SK-N-SH treated with all-trans-retinoic acid at 6 μM for 48 hours (cell line): ENCODE measurements at regions not wholly inside any gene's neighbourhood (a gene's known extent, or its start where the extent isn't known, plus 50 kb on each side); places are given as distances from the start of the nearest gene placed in this dataset.

Experiments
- ATAC-seq: fragments of 200-7000 bp; cut with Tn5 transposase; 3 replicates; pipeline ENCODE4 v1.9.1; 2020; ENCODE audit warnings: mild to moderate bottlenecking, moderate library complexity
- ARNTL ChIP-seq: fragments of 450-650 bp; formaldehyde crosslinking; IDR thresholded peaks from 2 replicates; pipeline ENCODE4 v1.5.0; 2020; ENCODE audit warnings: low read depth, mild to moderate bottlenecking, moderate library complexity, borderline replicate concordance
- BACH2 ChIP-seq: fragments of 250-450 bp; sonication (Bioruptor Pico); IDR thresholded peaks from 2 replicates; pipeline ENCODE4 v1.9.0; 2021; ENCODE audit warnings: mild to moderate bottlenecking, borderline replicate concordance
- CREB5 ChIP-seq: fragments of 250-450 bp; sonication (Bioruptor Pico); IDR thresholded peaks from 2 replicates; pipeline ENCODE4 v1.5.1; 2020; ENCODE audit warnings: low read depth, mild to moderate bottlenecking, moderate library complexity
- ESRRG ChIP-seq: fragments of 250-450 bp; sonication (Bioruptor Pico); IDR thresholded peaks from 2 replicates; pipeline ENCODE4 v1.6.1; 2021; ENCODE audit warnings: mild to moderate bottlenecking
- GLIS3 ChIP-seq: fragments of 250-450 bp; sonication (Bioruptor Pico); IDR thresholded peaks from 2 replicates; pipeline ENCODE4 v1.5.0; 2020; ENCODE audit warnings: mild to moderate bottlenecking, moderate library complexity
- ISL1 ChIP-seq: fragments of 250-450 bp; sonication (Bioruptor Pico); IDR thresholded peaks from 2 replicates; pipeline ENCODE4 v2.1.2; 2022; ENCODE audit warnings: mild to moderate bottlenecking, moderate library complexity
- OSR1 ChIP-seq: fragments of 250-450 bp; sonication (Bioruptor Pico); IDR thresholded peaks from 2 replicates; pipeline ENCODE4 v1.8.0; 2022; ENCODE audit warnings: moderate library complexity, mild to moderate bottlenecking, inconsistent platforms
- PATZ1 ChIP-seq: fragments of 250-450 bp; sonication (Bioruptor Pico); IDR thresholded peaks from 2 replicates; pipeline ENCODE4 v1.8.0; 2020; ENCODE audit warnings: mild to moderate bottlenecking, moderate library complexity, borderline replicate concordance
- PPARA ChIP-seq: fragments of 250-450 bp; sonication (Bioruptor Pico); IDR thresholded peaks from 2 replicates; pipeline ENCODE4 v1.5.0; 2020; ENCODE audit warnings: mild to moderate bottlenecking, borderline replicate concordance
- RARB ChIP-seq: fragments of 250-450 bp; sonication (Bioruptor Pico); IDR thresholded peaks from 2 replicates; pipeline ENCODE4 v1.8.0; 2021; ENCODE audit warnings: mild to moderate bottlenecking, moderate library complexity
- SNAI2 ChIP-seq: fragments of 250-450 bp; sonication (Bioruptor Pico); IDR thresholded peaks from 2 replicates; pipeline ENCODE4 v1.5.0; 2020; ENCODE audit warnings: mild to moderate bottlenecking, moderate library complexity
- TCF4 ChIP-seq: fragments of 250-450 bp; sonication (Bioruptor Pico); IDR thresholded peaks from 2 replicates; pipeline ENCODE4 v1.8.0; 2021; ENCODE audit warnings: mild to moderate bottlenecking, moderate library complexity, borderline replicate concordance
- TOX ChIP-seq: fragments of 250-450 bp; sonication (Bioruptor Pico); IDR thresholded peaks from 2 replicates; pipeline ENCODE4 v1.8.0; 2021; ENCODE audit warnings: mild to moderate bottlenecking, moderate library complexity, borderline replicate concordance
- ZC3H10 ChIP-seq: fragments of 250-450 bp; sonication (Bioruptor Pico); IDR thresholded peaks from 2 replicates; pipeline ENCODE4 v1.5.1; 2021; ENCODE audit warnings: mild to moderate bottlenecking, moderate library complexity
- ZFP30 ChIP-seq: fragments of 450-650 bp; formaldehyde crosslinking; IDR thresholded peaks from 2 replicates; pipeline ENCODE4 v1.5.0; 2022; ENCODE audit warnings: mild to moderate bottlenecking, moderate library complexity
- ZNF565 ChIP-seq: fragments of 450-650 bp; formaldehyde crosslinking; conservative IDR thresholded peaks from 2 replicates; pipeline ENCODE4 v1.5.0; 2020; ENCODE audit warnings: low read depth, mild to moderate bottlenecking, moderate library complexity
- ZNF70 ChIP-seq: fragments of 450-650 bp; formaldehyde crosslinking; IDR thresholded peaks from 2 replicates; pipeline ENCODE4 v1.5.0; 2020; ENCODE audit warnings: mild to moderate bottlenecking, moderate library complexity
- ZNF8 ChIP-seq: fragments of 450-650 bp; formaldehyde crosslinking; IDR thresholded peaks from 2 replicates; pipeline ENCODE4 v1.5.0; 2020; ENCODE audit warnings: mild to moderate bottlenecking, moderate library complexity
- TF ChIP-seq, protein P1 (sequence below): fragments of 250-450 bp; sonication (Bioruptor Pico); IDR thresholded peaks from 2 replicates; pipeline ENCODE4 v1.5.0; 2020; ENCODE audit warnings: mild to moderate bottlenecking, moderate library complexity
- TF ChIP-seq, protein P2 (sequence below): fragments of 250-450 bp; sonication (Bioruptor Pico); IDR thresholded peaks from 2 replicates; pipeline ENCODE4 v1.8.0; 2021; ENCODE audit warnings: low read depth, mild to moderate bottlenecking, moderate library complexity, borderline replicate concordance

- ATAC-seq, result no peak
- no peak for TF ChIP-seq ZC3H10 (CRISPR knock-in tag)
- TF ChIP-seq ZFP30, result no peak
- no peak for TF ChIP-seq PATZ1 (CRISPR knock-in tag)
- no peak for TF ChIP-seq ZNF70 (CRISPR knock-in tag)
- TF ChIP-seq ESRRG (CRISPR knock-in tag), result no peak
- no peak for TF ChIP-seq PPARA
- no peak for TF ChIP-seq SNAI2 (CRISPR knock-in tag)
- TF ChIP-seq GLIS3 (CRISPR knock-in tag), result no peak
- TF ChIP-seq BACH2, result no peak
- TF ChIP-seq ARNTL (CRISPR knock-in tag), result no peak
- TF ChIP-seq, protein P1, sequence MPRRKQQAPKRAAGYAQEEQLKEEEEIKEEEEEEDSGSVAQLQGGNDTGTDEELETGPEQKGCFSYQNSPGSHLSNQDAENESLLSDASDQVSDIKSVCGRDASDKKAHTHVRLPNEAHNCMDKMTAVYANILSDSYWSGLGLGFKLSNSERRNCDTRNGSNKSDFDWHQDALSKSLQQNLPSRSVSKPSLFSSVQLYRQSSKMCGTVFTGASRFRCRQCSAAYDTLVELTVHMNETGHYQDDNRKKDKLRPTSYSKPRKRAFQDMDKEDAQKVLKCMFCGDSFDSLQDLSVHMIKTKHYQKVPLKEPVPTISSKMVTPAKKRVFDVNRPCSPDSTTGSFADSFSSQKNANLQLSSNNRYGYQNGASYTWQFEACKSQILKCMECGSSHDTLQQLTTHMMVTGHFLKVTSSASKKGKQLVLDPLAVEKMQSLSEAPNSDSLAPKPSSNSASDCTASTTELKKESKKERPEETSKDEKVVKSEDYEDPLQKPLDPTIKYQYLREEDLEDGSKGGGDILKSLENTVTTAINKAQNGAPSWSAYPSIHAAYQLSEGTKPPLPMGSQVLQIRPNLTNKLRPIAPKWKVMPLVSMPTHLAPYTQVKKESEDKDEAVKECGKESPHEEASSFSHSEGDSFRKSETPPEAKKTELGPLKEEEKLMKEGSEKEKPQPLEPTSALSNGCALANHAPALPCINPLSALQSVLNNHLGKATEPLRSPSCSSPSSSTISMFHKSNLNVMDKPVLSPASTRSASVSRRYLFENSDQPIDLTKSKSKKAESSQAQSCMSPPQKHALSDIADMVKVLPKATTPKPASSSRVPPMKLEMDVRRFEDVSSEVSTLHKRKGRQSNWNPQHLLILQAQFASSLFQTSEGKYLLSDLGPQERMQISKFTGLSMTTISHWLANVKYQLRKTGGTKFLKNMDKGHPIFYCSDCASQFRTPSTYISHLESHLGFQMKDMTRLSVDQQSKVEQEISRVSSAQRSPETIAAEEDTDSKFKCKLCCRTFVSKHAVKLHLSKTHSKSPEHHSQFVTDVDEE (CRISPR knock-in tag), result no peak
- no peak for TF ChIP-seq ZNF565 (CRISPR knock-in tag)
- TF ChIP-seq ZNF8, result no peak
- no peak for TF ChIP-seq TOX
- TF ChIP-seq RARB, result no peak
Measured at GRCh38 chr12:131210506-131211339, 257.0 kb downstream of the ADGRD1 start.

DNA sequence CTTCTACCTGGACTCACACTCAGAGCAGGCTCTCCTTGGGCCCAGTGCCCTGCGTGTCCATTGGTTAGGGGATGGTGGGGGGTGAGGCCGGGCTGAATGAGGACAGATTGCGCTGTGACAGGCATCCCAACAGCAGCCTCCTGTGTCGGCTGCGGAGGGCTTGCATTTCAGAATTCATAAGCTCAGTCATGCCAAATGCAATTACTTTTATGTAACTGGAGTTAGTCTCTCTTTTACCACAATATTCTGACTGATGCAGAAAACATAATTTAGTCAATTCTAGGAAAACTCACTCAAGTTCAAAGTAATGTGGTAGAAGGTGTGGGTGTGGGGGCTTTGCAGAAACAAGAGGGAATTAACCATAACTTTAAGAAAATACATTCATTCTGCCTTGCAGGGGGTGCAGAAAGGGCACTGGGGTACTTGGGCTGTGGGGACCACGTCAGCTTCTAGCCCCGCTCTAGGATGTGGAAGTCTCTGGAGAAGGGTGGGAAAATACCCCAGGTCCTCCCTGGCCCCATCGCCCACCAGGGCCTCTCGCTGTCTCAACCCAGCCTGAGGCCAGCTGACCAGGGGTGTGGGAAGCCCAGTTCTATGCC lies 257.7 kb downstream of the ADGRD1 start:
- TF ChIP-seq, protein P1 (CRISPR knock-in tag), result no peak
- no peak for ATAC-seq

- no peak for ATAC-seq
- TF ChIP-seq, protein P2, sequence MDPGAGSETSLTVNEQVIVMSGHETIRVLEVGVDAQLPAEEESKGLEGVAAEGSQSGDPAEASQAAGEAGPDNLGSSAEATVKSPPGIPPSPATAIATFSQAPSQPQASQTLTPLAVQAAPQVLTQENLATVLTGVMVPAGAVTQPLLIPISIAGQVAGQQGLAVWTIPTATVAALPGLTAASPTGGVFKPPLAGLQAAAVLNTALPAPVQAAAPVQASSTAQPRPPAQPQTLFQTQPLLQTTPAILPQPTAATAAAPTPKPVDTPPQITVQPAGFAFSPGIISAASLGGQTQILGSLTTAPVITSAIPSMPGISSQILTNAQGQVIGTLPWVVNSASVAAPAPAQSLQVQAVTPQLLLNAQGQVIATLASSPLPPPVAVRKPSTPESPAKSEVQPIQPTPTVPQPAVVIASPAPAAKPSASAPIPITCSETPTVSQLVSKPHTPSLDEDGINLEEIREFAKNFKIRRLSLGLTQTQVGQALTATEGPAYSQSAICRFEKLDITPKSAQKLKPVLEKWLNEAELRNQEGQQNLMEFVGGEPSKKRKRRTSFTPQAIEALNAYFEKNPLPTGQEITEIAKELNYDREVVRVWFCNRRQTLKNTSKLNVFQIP (CRISPR knock-in tag), result no peak
- no peak for TF ChIP-seq CREB5 (CRISPR knock-in tag)
- TF ChIP-seq TCF4, result no peak
- TF ChIP-seq ISL1 (CRISPR knock-in tag), result no peak
- no peak for TF ChIP-seq ZC3H10 (CRISPR knock-in tag)
- TF ChIP-seq, protein P1 (CRISPR knock-in tag), result no peak
- no peak for TF ChIP-seq PATZ1 (CRISPR knock-in tag)
- TF ChIP-seq ZNF565 (CRISPR knock-in tag), result no peak
- no peak for TF ChIP-seq GLIS3 (CRISPR knock-in tag)
- no peak for TF ChIP-seq ARNTL (CRISPR knock-in tag)
- no peak for TF ChIP-seq OSR1 (CRISPR knock-in tag)
- TF ChIP-seq ZFP30, result no peak
- no peak for TF ChIP-seq PPARA
- TF ChIP-seq ZNF8, result no peak
- no peak for TF ChIP-seq ZNF70 (CRISPR knock-in tag)
Measured at GRCh38 chr12:131213896-131214442, 260.3 kb downstream of the ADGRD1 start.
